ENCODE measurements at regions not wholly inside any gene's neighbourhood (a gene's known extent, or its start where the extent isn't known, plus 50 kb on each side); places are given as distances from the start of the nearest gene placed in this dataset.

DNA sequence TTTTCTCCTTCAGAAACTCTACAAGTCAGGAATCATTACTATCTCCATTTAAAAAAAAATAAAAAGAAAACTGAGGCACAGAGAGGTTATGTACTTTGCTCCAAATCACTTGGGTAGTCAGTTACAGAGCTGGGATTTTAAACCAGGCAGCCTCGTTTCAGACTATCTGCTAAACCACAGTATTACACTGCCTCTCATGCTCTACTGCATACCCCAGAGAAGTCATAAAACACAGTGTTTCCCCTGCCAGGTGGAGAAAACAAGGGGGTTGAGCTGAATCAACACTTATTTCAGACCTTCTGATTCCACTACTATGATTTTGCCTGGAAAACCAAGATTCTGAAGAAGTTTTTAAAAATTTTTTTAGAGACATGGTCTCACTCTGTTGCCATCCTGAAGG lies 132.9 kb upstream of the POU2AF2 start:
- ATAC-seq (ENCODE audit: insufficient read depth, low FRiP score), result no peak
- WGBS, 2 donors, result 68 to 75% methylated on average over 1 of the region's 1 CpG
- TF ChIP-seq, protein P1, sequence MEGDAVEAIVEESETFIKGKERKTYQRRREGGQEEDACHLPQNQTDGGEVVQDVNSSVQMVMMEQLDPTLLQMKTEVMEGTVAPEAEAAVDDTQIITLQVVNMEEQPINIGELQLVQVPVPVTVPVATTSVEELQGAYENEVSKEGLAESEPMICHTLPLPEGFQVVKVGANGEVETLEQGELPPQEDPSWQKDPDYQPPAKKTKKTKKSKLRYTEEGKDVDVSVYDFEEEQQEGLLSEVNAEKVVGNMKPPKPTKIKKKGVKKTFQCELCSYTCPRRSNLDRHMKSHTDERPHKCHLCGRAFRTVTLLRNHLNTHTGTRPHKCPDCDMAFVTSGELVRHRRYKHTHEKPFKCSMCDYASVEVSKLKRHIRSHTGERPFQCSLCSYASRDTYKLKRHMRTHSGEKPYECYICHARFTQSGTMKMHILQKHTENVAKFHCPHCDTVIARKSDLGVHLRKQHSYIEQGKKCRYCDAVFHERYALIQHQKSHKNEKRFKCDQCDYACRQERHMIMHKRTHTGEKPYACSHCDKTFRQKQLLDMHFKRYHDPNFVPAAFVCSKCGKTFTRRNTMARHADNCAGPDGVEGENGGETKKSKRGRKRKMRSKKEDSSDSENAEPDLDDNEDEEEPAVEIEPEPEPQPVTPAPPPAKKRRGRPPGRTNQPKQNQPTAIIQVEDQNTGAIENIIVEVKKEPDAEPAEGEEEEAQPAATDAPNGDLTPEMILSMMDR (IDR thresholded peaks at IDR 0.05; ENCODE audit: control extremely low read depth, extremely low read depth), result no peak

DNA sequence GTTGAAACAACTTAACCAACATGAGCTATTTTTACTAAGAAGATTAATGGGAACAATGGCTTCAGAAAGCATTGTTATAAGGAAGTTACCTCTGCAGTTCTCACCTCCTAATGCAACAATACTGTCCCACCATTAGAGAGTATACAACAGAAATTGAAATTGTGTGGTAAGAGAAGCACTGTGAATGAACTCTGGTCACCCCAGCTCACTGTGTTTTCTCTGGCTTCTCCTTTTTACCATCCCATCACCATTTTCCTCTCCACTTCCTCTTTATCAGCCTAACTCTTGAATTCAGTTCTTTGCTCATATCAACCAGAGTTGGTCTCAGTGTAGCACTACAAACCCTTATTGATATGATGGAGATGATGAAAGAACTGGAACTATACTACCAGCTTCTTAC lies 138.0 kb upstream of the POU2AF2 start:
- Histone ChIP-seq H3K9me3 (ENCODE audit: control insufficient read depth in 4 of 4, insufficient read depth in 3 of 4, low read length in 3 of 4) (no peaks in the 10 kb centered on the region), H3K9ac (ENCODE audit: insufficient read depth in 1 of 2, low read length in 2 of 2) (no peak overlapping the region), H3K27me3 (ENCODE audit: control insufficient read depth in 3 of 3, insufficient read depth in 3 of 3, low read length in 2 of 3) (no peaks in the 10 kb centered on the region), H3K36me3 (ENCODE audit: control insufficient read depth in 4 of 4, insufficient read depth in 4 of 4, low read length in 4 of 4) (no peaks in the 10 kb centered on the region), H3K27ac (ENCODE audit: low read depth in 1 of 2, low read length in 1 of 2) (no peak overlapping the region), H3K4me3 (no peak overlapping the region), H3K4me1 (ENCODE audit: control insufficient read depth in 5 of 5, insufficient read depth in 5 of 5, low read length in 5 of 5) (no peaks in the 10 kb centered on the region)
- ATAC-seq (ENCODE audit: insufficient read depth, low FRiP score) (no peak), DNase-seq (no peak)
- TF ChIP-seq, protein P1 (IDR thresholded peaks at IDR 0.05; ENCODE audit: control extremely low read depth, extremely low read depth), result no peak

More for the DNA sequence above, 132.9 kb upstream of the POU2AF2 start:
- no peaks in the 10 kb centered on the region for H3K4me1 ChIP-seq (ENCODE audit: control insufficient read depth in 5 of 5, insufficient read depth in 5 of 5, low read length in 5 of 5)
- H3K36me3 ChIP-seq (ENCODE audit: control insufficient read depth in 4 of 4, insufficient read depth in 4 of 4, low read length in 4 of 4), result no peaks in the 10 kb centered on the region
- no peaks in the 10 kb centered on the region for H3K9me3 ChIP-seq (ENCODE audit: control insufficient read depth in 4 of 4, insufficient read depth in 3 of 4, low read length in 3 of 4)
- H3K27ac ChIP-seq (ENCODE audit: low read depth in 1 of 2, low read length in 1 of 2), result no peak overlapping the region
- no peaks in the 10 kb centered on the region for H3K27me3 ChIP-seq (ENCODE audit: control insufficient read depth in 3 of 3, insufficient read depth in 3 of 3, low read length in 2 of 3)
- no peak overlapping the region for H3K4me3 ChIP-seq
- H3K9ac ChIP-seq (ENCODE audit: insufficient read depth in 1 of 2, low read length in 2 of 2), result no peak overlapping the region
- no peak for DNase-seq

DNA sequence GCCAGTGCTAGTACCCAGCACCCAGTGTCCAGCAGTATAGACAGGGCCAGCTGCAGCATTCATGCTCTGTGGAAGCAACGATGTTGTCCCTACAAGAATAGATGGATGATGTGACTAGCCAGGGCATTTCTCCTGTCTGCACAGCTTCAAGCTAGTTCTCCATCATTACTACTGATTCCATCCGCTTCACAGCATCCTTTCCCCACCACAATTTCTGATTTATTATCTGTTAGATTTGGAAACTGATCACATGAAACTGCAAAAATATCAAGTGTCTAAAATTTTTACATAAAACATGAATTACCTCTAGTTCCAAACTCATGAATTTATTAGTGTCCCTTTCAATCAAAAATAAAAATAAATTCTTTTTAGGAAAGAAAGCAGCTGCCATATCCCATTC lies 138.9 kb upstream of the POU2AF2 start:
- H3K4me3 ChIP-seq, result no peak overlapping the region
- no peak overlapping the region for H3K9ac ChIP-seq (ENCODE audit: insufficient read depth in 1 of 2, low read length in 2 of 2)
- no peaks in the 10 kb centered on the region for H3K27me3 ChIP-seq (ENCODE audit: control insufficient read depth in 3 of 3, insufficient read depth in 3 of 3, low read length in 2 of 3)
- ATAC-seq (ENCODE audit: insufficient read depth, low FRiP score) (no peak), DNase-seq (peak in 2 of 3 donors; percentile 64 to 73)
- no peak overlapping the region for H3K27ac ChIP-seq (ENCODE audit: low read depth in 1 of 2, low read length in 1 of 2)
- H3K4me1 ChIP-seq (ENCODE audit: control insufficient read depth in 5 of 5, insufficient read depth in 5 of 5, low read length in 5 of 5), result no peaks in the 10 kb centered on the region
- H3K36me3 ChIP-seq (ENCODE audit: control insufficient read depth in 4 of 4, insufficient read depth in 4 of 4, low read length in 4 of 4), result no peaks in the 10 kb centered on the region
- no peaks in the 10 kb centered on the region for H3K9me3 ChIP-seq (ENCODE audit: control insufficient read depth in 4 of 4, insufficient read depth in 3 of 4, low read length in 3 of 4)
- TF ChIP-seq, protein P1 (IDR thresholded peaks at IDR 0.05; ENCODE audit: control extremely low read depth, extremely low read depth), result no peak
- 80 to 85% methylated on average over 2 of the region's 2 CpGs for WGBS, 2 donors

DNA sequence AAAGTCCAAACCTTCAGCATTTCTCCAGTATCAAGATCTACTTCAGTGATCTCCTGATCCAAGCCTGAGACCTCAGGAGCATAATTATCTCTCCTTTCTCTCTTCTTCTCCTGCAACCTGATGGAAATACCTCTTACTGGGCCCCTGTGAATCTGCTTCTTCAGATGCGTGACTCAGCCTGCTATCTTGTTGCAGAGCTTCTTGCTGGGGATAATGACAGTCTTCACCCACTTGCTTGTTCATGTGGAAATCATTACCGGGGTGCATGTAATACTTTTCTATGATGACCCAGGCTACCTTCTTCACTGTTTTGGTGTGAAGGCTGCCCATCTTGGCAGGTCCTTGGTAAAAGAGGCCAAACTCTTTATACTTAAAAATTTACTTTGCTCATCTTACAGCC lies 140.0 kb upstream of the POU2AF2 start:
- Histone ChIP-seq H3K9me3 (ENCODE audit: control insufficient read depth in 4 of 4, insufficient read depth in 3 of 4, low read length in 3 of 4) (peaks cover 0 to 3% (median 0%) of the 10 kb centered on the region in 4 donors), H3K4me1 (ENCODE audit: control insufficient read depth in 5 of 5, insufficient read depth in 5 of 5, low read length in 5 of 5) (no peaks in the 10 kb centered on the region), H3K4me3 (no peak overlapping the region), H3K27me3 (ENCODE audit: control insufficient read depth in 3 of 3, insufficient read depth in 3 of 3, low read length in 2 of 3) (no peaks in the 10 kb centered on the region), H3K9ac (ENCODE audit: insufficient read depth in 1 of 2, low read length in 2 of 2) (no peak overlapping the region), H3K36me3 (ENCODE audit: control insufficient read depth in 4 of 4, insufficient read depth in 4 of 4, low read length in 4 of 4) (no peaks in the 10 kb centered on the region), H3K27ac (ENCODE audit: low read depth in 1 of 2, low read length in 1 of 2) (no peak overlapping the region)
- DNase-seq, result no peak
- ATAC-seq (ENCODE audit: insufficient read depth, low FRiP score), result no peak
- 94 to 100% methylated on average over 2 of the region's 2 CpGs for WGBS, 2 donors
- TF ChIP-seq, protein P1 (IDR thresholded peaks at IDR 0.05; ENCODE audit: control extremely low read depth, extremely low read depth), result no peak
